DND-41 (cell line): ENCODE measurements at regions not wholly inside any gene's neighbourhood (a gene's known extent, or its start where the extent isn't known, plus 50 kb on each side); places are given as distances from the start of the nearest gene placed in this dataset.
"Not testable (repeated sequence)": the region's sequence is repeated elsewhere in the genome, so short reads cannot be mapped to it uniquely, and the experiment has no call there.

Experiments used
- CTCF ChIP-seq: IDR thresholded peaks from 2 replicates; pipeline ENCODE4 v1.5.1; 2012; ENCODE audit warnings: borderline replicate concordance, low read length, moderate library complexity, mild to moderate bottlenecking; ENCODE audit not compliant: poor library complexity, severe bottlenecking; ENCODE audit errors: extremely low read depth
- EZH2 ChIP-seq: IDR thresholded peaks from 3 replicates; pipeline ENCODE4 v1.6.1; 2012; ENCODE audit warnings: borderline replicate concordance, low read depth, mild to moderate bottlenecking, moderate library complexity, low read length, inconsistent platforms; ENCODE audit not compliant: severe bottlenecking

GRCh38 chr2:110264076-110264681 is 51.8 kb upstream of the MTLN start:
- not testable (repeated sequence) for TF ChIP-seq EZH2, CTCF
